ENCODE measurements at regions not wholly inside any gene's neighbourhood (a gene's known extent, or its start where the extent isn't known, plus 50 kb on each side); places are given as distances from the start of the nearest gene placed in this dataset.

GRCh38 chr5:2249026-2249425 is 366.3 kb upstream of the IRX4 start:
- DNase-seq (ENCODE audit: low read depth, low spot score), result no peak

GRCh38 chr5:2242539-2242938 is 359.8 kb upstream of the IRX4 start:
- no peak for DNase-seq (ENCODE audit: low read depth, low spot score)

- no peak for DNase-seq (ENCODE audit: low read depth, low spot score)
These were observed 359.1 kb upstream of the IRX4 start for GRCh38 chr5:2241842-2242241.

GRCh38 chr5:2240118-2240904 is 357.6 kb upstream of the IRX4 start:
- DNase-seq (ENCODE audit: low read depth, low spot score), result no peak

GRCh38 chr5:2239201-2239910 is 356.6 kb upstream of the IRX4 start:
- no peak for DNase-seq (ENCODE audit: low read depth, low spot score)

- no peak for DNase-seq (ENCODE audit: low read depth, low spot score)
These were observed 356.0 kb upstream of the IRX4 start for GRCh38 chr5:2238732-2239131.

DNA sequence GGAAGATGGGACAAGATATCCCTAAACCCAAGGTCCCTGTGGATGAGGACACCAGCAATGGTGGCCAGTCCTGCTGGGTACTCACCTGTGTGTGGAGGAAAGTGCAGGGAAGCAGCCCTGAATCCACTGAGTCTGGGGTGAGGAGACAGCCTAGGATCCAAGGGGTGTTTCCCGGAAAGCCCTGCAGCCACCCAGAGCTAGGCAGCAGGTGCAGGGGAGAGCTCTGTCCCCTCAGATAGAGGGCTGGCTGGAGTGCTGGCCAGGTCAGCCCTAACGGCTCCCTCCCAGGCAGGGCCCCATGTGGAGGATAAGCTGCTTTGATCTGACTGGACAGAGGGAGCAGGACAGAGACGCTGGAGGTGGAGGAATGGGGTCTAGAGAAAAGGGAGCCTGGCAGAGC is 344.7 kb upstream of the IRX4 start:
- DNase-seq (ENCODE audit: low read depth, low spot score), result no peak

DNA sequence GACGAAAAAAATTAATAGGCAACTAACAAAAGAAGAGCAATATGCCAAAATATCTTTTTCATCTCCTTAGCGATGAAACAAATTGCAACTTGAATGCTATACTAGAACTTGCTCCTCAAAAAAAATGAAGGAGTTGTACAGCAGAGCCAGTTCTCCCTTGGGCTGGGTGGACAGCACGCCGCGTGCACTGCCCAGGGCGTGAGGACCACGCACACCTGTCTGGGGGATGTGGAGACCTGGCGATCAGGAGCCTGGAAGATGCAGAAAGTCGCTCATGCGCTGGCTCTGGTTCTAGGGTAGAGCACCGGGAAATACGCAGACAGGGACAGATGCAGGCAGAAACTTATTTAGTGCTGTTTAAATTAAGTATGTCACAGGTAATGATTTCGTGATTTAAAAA is 342.0 kb upstream of the IRX4 start:
- no peak for DNase-seq (ENCODE audit: low read depth, low spot score)

- DNase-seq (ENCODE audit: low read depth, low spot score), result no peak
These were observed 340.6 kb upstream of the IRX4 start for GRCh38 chr5:2223303-2223702.

GRCh38 chr5:2222246-2222992 is 339.7 kb upstream of the IRX4 start:
- DNase-seq (ENCODE audit: low read depth, low spot score), result no peak

DNA sequence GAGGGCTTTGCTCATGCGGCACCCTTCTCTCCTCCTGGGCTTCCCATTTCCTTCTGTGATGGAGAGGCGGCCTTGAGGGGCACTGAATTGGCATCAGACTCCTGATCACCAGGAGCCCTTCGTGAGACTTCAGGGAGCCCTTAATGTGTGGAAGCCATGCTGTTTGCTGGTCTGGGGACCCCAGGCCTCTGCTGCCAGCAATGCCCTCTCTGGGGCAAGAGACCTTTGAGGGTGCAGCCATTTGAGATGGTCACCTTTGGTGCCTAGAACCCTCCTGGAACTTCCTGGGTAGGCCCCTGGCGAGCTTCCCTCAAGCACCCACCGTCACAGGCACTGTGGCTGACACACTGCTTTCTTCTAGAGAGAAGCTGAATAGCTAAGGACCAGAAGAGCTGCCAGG is 338.7 kb upstream of the IRX4 start:
- no peak for DNase-seq (ENCODE audit: low read depth, low spot score)

GRCh38 chr5:2220741-2221140 is 338.0 kb upstream of the IRX4 start:
- DNase-seq (ENCODE audit: low read depth, low spot score), result no peak

- DNase-seq (ENCODE audit: low read depth, low spot score), result no peak
These were observed 336.5 kb upstream of the IRX4 start for GRCh38 chr5:2219149-2219776.

DNA sequence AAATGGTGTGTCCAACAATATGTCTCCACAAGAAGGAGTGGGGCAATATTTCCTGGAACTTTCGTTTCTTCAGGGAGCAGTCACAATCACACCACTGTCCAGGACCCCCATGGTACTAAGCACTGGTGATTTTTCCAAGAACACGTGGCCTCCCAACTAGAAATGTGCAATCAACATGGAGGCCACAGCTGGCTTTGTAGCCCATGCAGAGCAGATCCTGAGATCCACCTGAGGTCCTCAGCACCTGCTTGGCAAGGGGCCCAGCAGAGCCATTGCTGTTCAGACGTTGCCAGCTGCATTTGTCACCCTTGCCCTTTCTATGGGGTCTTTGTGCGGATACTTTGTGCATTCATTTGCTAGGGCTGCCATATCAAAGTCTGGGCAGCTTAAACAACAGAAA is 334.5 kb upstream of the IRX4 start:
- DNase-seq (ENCODE audit: low read depth, low spot score), result no peak

DNA sequence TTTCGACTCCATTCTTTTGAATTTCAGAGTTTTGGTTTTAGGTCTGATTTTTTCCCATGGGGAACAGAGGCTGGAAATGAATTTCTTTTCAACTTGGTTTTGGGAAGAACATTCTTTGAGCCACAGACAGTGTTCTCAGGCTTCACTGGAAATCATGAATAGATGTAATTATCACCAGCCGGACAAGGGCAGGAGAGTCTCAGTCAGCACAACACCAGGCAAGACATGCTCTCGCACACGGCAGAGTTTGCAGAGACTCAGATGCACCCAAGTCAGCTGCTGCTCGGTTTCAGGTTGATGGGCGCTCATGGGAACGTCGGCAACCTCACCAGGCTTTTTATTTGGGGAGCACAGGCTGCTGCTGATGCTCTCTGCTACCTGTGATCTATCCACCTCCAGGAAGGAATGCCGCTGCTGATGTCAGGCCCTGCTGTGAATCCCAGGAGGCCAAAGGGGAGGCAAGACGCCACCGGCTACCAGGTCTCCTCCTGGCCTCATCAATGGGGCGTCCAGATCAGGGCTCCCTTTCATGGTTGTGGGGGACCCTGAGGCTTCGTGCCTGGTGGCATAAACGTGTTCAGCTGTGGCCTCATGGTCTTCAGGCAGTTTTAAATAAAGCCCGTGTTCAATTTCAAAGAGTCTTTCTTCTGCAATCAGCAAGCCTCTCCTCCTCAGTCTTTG is 332.3 kb upstream of the IRX4 start:
- DNase-seq (ENCODE audit: low read depth, low spot score), result no peak

- DNase-seq (ENCODE audit: low read depth, low spot score), result no peak
These were observed 330.5 kb upstream of the IRX4 start for GRCh38 chr5:2213121-2213730.

DNA sequence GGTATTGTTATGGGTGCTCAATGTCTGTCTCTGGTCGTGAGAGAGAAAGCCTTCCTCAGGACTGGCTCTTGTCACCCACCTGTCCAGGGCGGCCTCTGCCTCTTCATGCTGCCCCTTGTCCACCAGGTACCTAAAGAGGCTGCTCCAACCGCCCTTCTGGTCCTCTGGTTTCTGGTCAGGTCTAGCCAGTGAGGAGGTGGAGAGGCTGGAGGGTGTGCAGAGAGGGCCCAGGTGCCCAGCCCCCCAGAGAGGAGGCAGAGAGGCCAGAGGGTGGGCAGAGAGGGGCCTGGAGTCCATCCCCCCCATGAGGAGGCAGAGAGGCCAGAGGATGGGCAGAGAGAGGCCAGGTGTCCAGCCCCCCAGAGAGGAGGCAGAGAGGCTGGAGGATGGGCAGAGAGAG is 329.8 kb upstream of the IRX4 start:
- DNase-seq (ENCODE audit: low read depth, low spot score), result no peak

DNA sequence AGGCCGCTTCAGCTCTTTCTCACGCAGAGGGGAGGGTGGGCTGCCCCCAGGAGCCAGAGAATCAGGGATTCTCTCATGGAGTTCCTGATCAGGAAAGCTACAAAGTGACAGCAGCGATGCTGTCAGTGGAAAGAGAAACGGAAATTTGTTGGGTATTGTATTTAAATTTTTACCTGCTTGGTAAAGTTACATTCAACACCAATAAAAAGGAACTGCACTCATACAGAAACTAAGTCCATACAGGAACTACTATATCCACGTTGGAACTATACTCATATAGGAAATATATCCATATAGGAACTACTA is 325.5 kb upstream of the IRX4 start:
- DNase-seq (ENCODE audit: low read depth, low spot score), result no peak

DNA sequence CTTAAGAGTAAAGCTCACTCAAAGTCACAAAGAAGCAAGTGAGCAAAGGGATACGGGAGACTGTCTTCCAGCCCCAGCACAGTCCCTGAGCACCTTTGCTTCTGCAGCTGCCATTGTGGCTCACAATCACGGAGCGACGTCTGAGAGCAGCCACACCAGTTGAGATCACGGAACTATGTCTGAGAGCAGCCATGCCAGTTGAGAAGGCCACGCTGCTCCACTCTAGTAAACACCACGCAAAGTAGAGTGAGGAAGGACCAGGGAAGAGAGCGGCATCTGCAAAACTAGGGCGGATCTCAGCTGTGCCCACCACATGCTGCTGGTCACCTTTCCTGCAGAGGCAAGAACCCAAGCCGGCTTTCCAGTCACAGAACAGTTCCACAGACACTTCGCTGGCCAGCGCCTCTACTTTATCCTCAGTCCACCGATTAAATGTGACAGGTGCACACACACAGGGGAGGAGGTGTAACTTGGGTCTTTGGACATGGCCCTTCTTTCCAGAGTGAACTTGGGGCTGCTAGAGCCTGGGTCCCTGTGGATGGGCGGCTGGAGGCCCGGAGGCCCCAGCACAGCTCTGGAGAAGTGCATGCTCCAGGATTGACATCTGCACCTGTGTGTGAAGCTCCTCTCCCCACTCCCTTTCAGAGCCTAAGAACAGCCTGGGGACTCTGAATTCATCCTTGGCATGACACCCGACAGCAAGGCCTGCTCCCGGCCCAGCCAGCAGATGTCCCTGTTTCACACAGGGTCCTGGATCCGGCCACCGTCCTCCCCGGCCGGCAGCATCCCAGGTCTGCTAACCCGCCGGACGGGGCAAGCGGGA is 324.9 kb upstream of the IRX4 start:
- DNase-seq (ENCODE audit: low read depth, low spot score), result peak; percentile 1

GRCh38 chr5:2207109-2207399 is 324.3 kb upstream of the IRX4 start:
- DNase-seq (ENCODE audit: low read depth, low spot score), result no peak
